ENCODE measurements at regions not wholly inside any gene's neighbourhood (a gene's known extent, or its start where the extent isn't known, plus 50 kb on each side); places are given as distances from the start of the nearest gene placed in this dataset.

GRCh38 chr3:151962352-151962751 is 88.9 kb downstream of the SUCNR1 start:
- H3K27me3 ChIP-seq (ENCODE audit: insufficient read depth, low read length): no peaks in the 10 kb centered on the region
- 0 out of 4 replicates have a peak, but pooled peaks cover 0 to 1% of the 10 kb centered on the region in 2 experiments for H3K36me3 ChIP-seq (ENCODE audit: control insufficient read depth in 1 of 2, insufficient read depth in 2 of 2, low read length in 2 of 2)
- ChIA-PET POLR2A (no interaction called here), RAD21 (ENCODE audit: low non-redundant PET in 1 of 2, low total read pairs in 2 of 2, uncharacterized antibody in 2 of 2, unreplicated experiment in 2 of 2) (no interaction called here), CTCF (no interaction called here)
- peaks cover 0 to 11% of the 10 kb centered on the region in 2 experiments; a peak in 2 of 4 replicates for H3K4me1 ChIP-seq (ENCODE audit: control insufficient read depth in 1 of 2, insufficient read depth in 2 of 2, low read length in 2 of 2)
- no peaks in the 10 kb centered on the region for H3K9me2 ChIP-seq (ENCODE audit: insufficient read depth)
- no peak overlapping the region for H3K27ac ChIP-seq (ENCODE audit: low read depth, low read length)
- 0 out of 4 replicates have a peak, but pooled peaks cover 0 to 2% of the 10 kb centered on the region in 2 experiments for H3K9me3 ChIP-seq (ENCODE audit: control insufficient read depth in 1 of 2, insufficient read depth in 1 of 2, low read depth in 1 of 2, low read length in 2 of 2)
- no peak overlapping the region for H3K4me3 ChIP-seq (replicated peaks in 1 of 2; ENCODE audit: low read depth in 1 of 2, low read length in 2 of 2)
- no peaks in the 10 kb centered on the region for H3K79me2 ChIP-seq (ENCODE audit: insufficient read depth, low read length)
- no TSS peak for BruUV-seq (replicated peaks)
- no peak overlapping the region for H2AFZ ChIP-seq (ENCODE audit: low read depth, low read length, poor library complexity, severe bottlenecking)
- H4K20me1 ChIP-seq (ENCODE audit: insufficient read depth): no peaks in the 10 kb centered on the region
- intact Hi-C loops (cut with micrococcal nuclease): no loop called here
- no peak overlapping the region for H3K4me2 ChIP-seq (ENCODE audit: low read length)
- no peak overlapping the region for H3K9ac ChIP-seq (ENCODE audit: low read length)
- ATAC-seq (no peak), DNase-seq (ENCODE audit: low read depth, low spot score) (no peak)
- no peak for TF ChIP-seq ZNF274 (IDR thresholded peaks at IDR 0.05; ENCODE audit: low read depth, low read length)
- no peak for TF ChIP-seq ATF3 (IDR thresholded peaks at IDR 0.05)
- TF ChIP-seq SIN3A (IDR thresholded peaks at IDR 0.05; ENCODE audit: low read depth): no peak
- TF ChIP-seq EGR1 (IDR thresholded peaks at IDR 0.05; ENCODE audit: low read depth): no peak
- no peak for TF ChIP-seq ELF1 (IDR thresholded peaks at IDR 0.05; ENCODE audit: borderline replicate concordance, low read depth)
- TF ChIP-seq ZFX (IDR thresholded peaks at IDR 0.05): no peak
- TF ChIP-seq REST (IDR thresholded peaks at IDR 0.05; ENCODE audit: low read depth): no peak
- TF ChIP-seq SRF (IDR thresholded peaks at IDR 0.05; ENCODE audit: low read depth): no peak
- no peak for TF ChIP-seq JUND (IDR thresholded peaks at IDR 0.05)
- TF ChIP-seq YY1 (IDR thresholded peaks at IDR 0.05; ENCODE audit: extremely low read depth, insufficient replicate concordance, low read depth, low read length): no peak
- no peak for TF ChIP-seq CEBPB (IDR thresholded peaks at IDR 0.05; ENCODE audit: low read depth)
- no peak for TF ChIP-seq CBX3 (IDR thresholded peaks at IDR 0.05; ENCODE audit: low read depth)
- TF ChIP-seq POLR2AphosphoS5 (IDR thresholded peaks at IDR 0.05; ENCODE audit: low read depth, low read length): no peak
- TF ChIP-seq EZH2 (IDR thresholded peaks at IDR 0.05): no peak
- TF ChIP-seq RAD21 (IDR thresholded peaks at IDR 0.05; ENCODE audit: low read depth): no peak
- no peak for TF ChIP-seq ZBTB33 (IDR thresholded peaks at IDR 0.05; ENCODE audit: extremely low read depth, insufficient replicate concordance, low read length)
- no peak for TF ChIP-seq TCF7L2 (IDR thresholded peaks at IDR 0.05; ENCODE audit: borderline replicate concordance, extremely low read depth, insufficient read depth, insufficient read length)
- no peak for TF ChIP-seq FOSL1 (IDR thresholded peaks at IDR 0.05; ENCODE audit: low read depth)
- TF ChIP-seq EZH2phosphoT487 (IDR thresholded peaks at IDR 0.05; ENCODE audit: borderline replicate concordance): no peak
- no peak for TF ChIP-seq POLR2A (IDR thresholded peaks at IDR 0.05; ENCODE audit: borderline replicate concordance, extremely low read depth, insufficient read depth, insufficient read length)

Measured in HCT116 (cell line).